ENCODE measurements at regions not wholly inside any gene's neighbourhood (a gene's known extent, or its start where the extent isn't known, plus 50 kb on each side); places are given as distances from the start of the nearest gene placed in this dataset.
"Not testable (repeated sequence)": the region's sequence is repeated elsewhere in the genome, so short reads cannot be mapped to it uniquely, and the experiment has no call there.

- no peak for DNase-seq
These were observed 771.4 kb downstream of the DIAPH3 start for GRCh38 chr13:59392328-59392727.

DNA sequence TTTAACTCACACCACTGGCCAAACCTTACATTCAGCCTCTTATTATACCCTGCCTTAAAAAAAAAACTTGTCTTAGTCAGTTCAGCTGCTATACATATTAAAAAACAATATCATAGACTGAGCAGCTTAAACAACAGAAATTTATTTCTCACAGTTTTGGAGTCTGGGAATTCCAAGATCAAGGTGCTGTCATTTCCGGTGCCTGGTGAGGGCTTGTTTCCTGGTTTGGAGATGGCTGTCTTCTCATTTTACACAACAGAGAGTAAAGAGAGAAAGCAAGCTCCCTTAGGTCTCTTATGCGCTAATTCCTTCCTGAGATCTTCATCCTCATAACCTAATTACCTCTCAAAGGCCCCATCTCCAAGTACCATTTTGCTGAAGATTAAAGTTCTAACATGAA lies 769.2 kb downstream of the DIAPH3 start:
- DNase-seq = no peak

DNA sequence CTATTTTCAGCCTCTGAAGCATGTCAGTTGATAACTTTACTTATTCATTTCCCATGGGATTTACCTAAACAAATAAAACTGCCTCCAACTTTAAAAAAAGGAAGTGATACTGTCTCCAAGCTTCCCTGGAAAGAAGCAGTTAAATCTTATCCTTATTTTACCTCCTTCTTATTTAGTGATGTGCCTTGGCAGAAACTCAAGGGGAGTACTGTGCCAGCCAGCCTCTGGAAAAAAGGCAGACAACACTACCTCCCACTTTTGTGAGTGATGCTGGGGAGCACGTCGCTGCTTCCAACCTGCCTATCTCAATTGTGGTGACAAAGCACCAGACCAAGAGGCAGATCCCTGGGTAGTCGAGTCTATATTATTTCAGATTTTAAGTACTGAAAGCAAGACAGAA lies 765.6 kb downstream of the DIAPH3 start:
- no peak for DNase-seq

GRCh38 chr13:59398661-59399060 lies 765.1 kb downstream of the DIAPH3 start:
- DNase-seq = no peak

DNA sequence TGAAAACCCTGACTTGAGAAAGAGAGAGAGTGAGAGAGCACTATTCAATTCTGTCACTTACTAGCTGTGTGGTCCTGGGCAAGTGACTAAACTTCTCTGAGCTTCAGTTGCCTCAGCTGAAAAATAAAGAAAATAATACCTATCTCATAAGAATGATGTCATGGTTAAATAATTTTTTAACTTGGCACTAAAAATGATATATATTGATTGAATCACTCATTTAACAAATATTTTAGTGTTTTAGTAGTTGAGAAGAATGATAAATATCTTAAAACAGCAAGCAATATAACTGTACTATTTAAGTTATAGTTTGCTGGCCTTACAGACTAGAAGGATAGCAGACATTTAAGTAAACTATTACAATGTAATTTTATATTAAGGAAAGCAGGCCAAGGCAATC lies 764.2 kb downstream of the DIAPH3 start:
- no peak for DNase-seq

- DNase-seq = no peak
These were observed 759.4 kb downstream of the DIAPH3 start for GRCh38 chr13:59404331-59404730.

- DNase-seq = not testable (repeated sequence)
These were observed 756.5 kb downstream of the DIAPH3 start for GRCh38 chr13:59407251-59407650.

- DNase-seq = no peak
These were observed 755.0 kb downstream of the DIAPH3 start for GRCh38 chr13:59408738-59409137.

GRCh38 chr13:59409211-59409610 lies 754.5 kb downstream of the DIAPH3 start:
- DNase-seq = no peak

- DNase-seq = no peak
These were observed 754.0 kb downstream of the DIAPH3 start for GRCh38 chr13:59409634-59410200.

DNA sequence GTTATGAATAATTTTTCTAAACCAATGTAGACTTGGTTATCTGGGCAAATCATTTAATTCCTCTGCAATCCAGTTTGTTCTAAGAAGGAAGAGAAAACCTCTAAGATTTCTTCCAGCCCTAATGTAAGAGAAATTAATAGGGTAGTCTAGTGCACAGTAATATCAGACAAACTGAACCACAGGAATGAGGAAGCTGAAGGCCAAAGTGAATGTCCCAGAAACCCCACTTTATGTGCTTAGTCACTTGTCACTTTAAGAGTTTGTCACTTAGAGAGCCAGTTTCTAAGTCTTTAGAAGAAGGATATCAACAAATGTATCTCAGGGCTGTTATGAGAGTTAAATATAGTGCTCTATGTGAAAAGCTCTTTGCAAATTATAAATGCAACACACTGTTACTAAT lies 750.6 kb downstream of the DIAPH3 start:
- DNase-seq = no peak

DNA sequence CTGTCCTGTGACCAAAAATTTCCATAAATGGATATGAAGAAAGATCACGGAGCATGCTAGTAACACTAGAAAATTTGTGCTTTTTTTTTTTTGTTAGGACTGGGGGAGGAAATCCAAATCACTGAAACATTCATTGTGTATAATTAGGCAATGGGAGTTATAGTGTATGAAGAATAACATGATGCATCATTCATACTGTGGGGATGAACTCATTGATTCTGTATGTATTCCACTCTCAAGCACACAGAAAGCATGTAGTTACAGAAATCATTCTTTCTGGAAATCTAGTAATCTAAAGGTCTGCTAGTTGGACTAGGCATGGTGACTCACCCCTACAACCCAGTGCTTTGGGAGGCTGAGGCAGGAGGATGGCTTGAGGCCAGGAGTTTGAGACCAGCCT lies 749.7 kb downstream of the DIAPH3 start:
- DNase-seq = no peak

DNA sequence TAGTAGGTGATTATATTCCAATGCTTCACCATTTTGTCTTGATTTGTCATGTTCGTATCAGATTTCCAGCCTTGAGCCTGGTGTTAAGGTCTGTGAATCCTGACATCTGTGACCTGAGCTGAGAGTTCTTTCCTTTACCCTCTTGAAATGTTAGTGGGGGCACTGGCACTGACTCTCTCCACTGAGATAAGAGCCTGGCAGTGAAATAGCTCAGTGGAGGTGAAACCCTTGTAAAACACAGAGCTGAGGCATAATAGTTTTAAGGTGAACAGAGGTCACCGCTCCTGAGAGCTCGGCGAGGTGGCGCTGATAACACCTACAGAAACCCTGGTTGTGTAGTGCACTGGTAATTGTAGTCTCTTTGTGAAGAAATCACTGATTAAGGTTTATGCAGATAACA lies 748.2 kb downstream of the DIAPH3 start:
- DNase-seq = no peak

DNA sequence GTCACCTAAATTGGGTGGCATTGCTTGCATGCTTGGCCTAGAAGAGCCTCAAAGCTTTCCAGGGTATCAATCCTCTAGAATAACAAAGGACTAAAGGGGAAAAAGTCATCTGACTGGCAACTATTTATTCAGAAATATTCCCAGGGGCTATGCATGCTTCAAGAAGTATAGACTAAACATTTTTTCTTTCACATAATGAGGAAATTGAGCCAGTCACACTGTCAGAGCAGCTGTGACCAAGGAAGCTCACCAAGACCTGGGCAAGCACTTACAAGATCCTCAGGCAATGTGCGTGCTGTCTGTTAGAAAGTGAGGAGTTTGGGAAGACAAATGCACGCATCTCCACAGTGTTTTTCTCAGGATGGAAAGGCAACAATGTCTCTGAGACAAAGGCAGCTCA lies 747.2 kb downstream of the DIAPH3 start:
- DNase-seq = no peak

- no peak for DNase-seq
These were observed 741.1 kb downstream of the DIAPH3 start for GRCh38 chr13:59422646-59423045.

DNA sequence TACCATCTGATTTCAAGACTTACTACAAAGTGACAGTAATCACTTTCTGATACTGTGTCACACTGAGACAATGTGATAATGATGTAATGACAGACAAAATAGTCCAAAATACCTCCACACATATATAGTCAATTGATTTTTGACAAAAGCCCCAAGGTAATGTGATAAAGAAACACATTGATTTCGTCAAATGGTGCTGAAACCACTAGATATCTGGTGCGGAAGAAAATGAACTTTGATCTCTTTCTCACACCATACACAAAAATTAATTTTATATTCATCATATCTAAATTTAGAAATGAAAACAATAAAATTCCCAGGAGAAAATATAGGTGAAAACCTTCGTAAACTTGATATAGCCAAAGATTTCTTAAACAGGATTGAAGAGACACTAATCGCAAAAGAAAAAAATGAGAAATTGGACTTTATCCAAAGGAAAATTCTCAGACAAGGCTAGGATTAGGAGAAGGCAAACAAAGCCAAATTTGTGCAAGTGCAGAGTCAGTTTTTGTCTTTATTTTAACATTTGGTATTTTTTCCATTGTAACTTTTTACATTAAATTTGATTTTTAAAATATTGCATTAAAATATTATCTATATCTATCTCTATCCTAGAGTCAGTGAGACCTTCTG lies 739.9 kb downstream of the DIAPH3 start:
- DNase-seq = no peak

- no peak for DNase-seq
These were observed 739.1 kb downstream of the DIAPH3 start for GRCh38 chr13:59424661-59425060.

GRCh38 chr13:59425211-59425741 lies 738.5 kb downstream of the DIAPH3 start:
- DNase-seq = no peak

- DNase-seq = no peak
These were observed 728.7 kb downstream of the DIAPH3 start for GRCh38 chr13:59435024-59435423.

- DNase-seq = no peak
These were observed 726.0 kb downstream of the DIAPH3 start for GRCh38 chr13:59437544-59438301.

- no peak for DNase-seq
These were observed 723.8 kb downstream of the DIAPH3 start for GRCh38 chr13:59439776-59440428.

GRCh38 chr13:59441068-59441467 lies 722.7 kb downstream of the DIAPH3 start:
- DNase-seq = not testable (repeated sequence)

DNA sequence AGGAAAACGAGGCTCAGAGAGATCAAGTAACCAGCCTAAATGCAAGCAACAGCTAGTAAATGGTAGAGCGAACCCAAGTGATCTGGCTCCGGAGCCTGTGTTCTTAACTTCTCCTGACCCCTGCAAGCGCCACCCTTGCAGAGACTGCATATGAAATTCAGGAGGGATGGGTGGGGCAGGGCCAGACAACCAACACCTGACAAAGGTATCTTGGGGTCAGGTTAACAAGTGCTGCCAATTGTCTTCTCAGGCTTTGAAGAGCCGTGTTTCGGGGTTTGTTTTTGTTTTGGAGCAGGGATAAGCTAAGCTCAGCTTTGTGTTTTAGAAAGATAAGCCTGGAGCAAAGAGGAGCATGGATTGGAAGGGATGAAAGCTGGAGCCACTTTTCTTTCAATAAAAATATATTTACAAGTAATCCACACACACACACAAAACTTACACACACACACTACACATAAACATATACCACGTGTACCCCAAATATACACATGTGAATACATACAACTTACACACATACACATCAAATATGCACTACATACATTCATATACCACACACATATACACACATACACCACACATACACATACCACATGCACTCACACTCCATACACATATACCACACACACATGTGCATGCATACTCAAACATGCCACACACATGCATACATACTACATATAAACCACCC lies 722.0 kb downstream of the DIAPH3 start:
- DNase-seq = no peak
